HG03039 (cell line): ENCODE measurements at regions not wholly inside any gene's neighbourhood (a gene's known extent, or its start where the extent isn't known, plus 50 kb on each side); places are given as distances from the start of the nearest gene placed in this dataset.
"Not testable (repeated sequence)": the region's sequence is repeated elsewhere in the genome, so short reads cannot be mapped to it uniquely, and the experiment has no call there.

Source experiments
- ATAC-seq: cut with Tn5 transposase; IDR thresholded peaks from one replicate; pipeline ENCODE4 v1.9.1; 2021; ENCODE audit warnings: mild to moderate bottlenecking, moderate library complexity; ENCODE audit not compliant: unreplicated experiment

GRCh38 chr11:13216019-13216710, 61.4 kb upstream of the BMAL1 start:
- no peak for ATAC-seq

GRCh38 chr11:13216711-13217075, 60.9 kb upstream of the BMAL1 start:
- no peak for ATAC-seq

- ATAC-seq, result not testable (repeated sequence)
Observed at GRCh38 chr11:13218685-13219084, 58.9 kb upstream of the BMAL1 start.

GRCh38 chr11:13220148-13220547, 57.4 kb upstream of the BMAL1 start:
- no peak for ATAC-seq

- ATAC-seq, result no peak
Observed at GRCh38 chr11:13221722-13222121, 55.9 kb upstream of the BMAL1 start.

- ATAC-seq, result no peak
Observed at GRCh38 chr11:13222285-13222684, 55.3 kb upstream of the BMAL1 start.

GRCh38 chr11:13223112-13223511, 54.5 kb upstream of the BMAL1 start:
- ATAC-seq, result no peak

- ATAC-seq, result no peak
Observed at GRCh38 chr11:13224324-13224723, 53.3 kb upstream of the BMAL1 start.

GRCh38 chr11:13225038-13226001, 52.3 kb upstream of the BMAL1 start:
- no peak for ATAC-seq

- no peak for ATAC-seq
Observed at GRCh38 chr11:13227676-13228255, 49.8 kb upstream of the BMAL1 start.
